Trophoblast cell (in vitro differentiated cells and primary cell): ENCODE measurements at regions not wholly inside any gene's neighbourhood (a gene's known extent, or its start where the extent isn't known, plus 50 kb on each side); places are given as distances from the start of the nearest gene placed in this dataset.

ENCODE experiments used
- DNase-seq, 2 donors: peaks; one replicate each; pipeline ENCODE4 v3.0.0-alpha.2; 2016
- H2AFZ ChIP-seq: 2 replicates; pipeline ENCODE4 v1.6.1; 2013; ENCODE audit warnings: low read length, moderate library complexity, mild to moderate bottlenecking; ENCODE audit not compliant: insufficient read depth, poor library complexity
- H2AK5ac ChIP-seq: 2 replicates; pipeline ENCODE4 v1.6.1; 2013; ENCODE audit warnings: mild to moderate bottlenecking, low read length
- H2BK120ac ChIP-seq: 2 replicates; pipeline ENCODE4 v1.6.1; 2013; ENCODE audit warnings: low read length, mild to moderate bottlenecking, moderate library complexity; ENCODE audit not compliant: insufficient read depth, poor library complexity
- H2BK12ac ChIP-seq: 2 replicates; pipeline ENCODE4 v1.6.1; 2013; ENCODE audit warnings: mild to moderate bottlenecking, low read length, moderate library complexity
- H2BK5ac ChIP-seq: 2 replicates; pipeline ENCODE4 v1.6.1; 2013; ENCODE audit warnings: low read length, low read depth, moderate library complexity, mild to moderate bottlenecking; ENCODE audit not compliant: poor library complexity
- H3K14ac ChIP-seq: 2 replicates; pipeline ENCODE4 v1.6.1; 2013; ENCODE audit warnings: mild to moderate bottlenecking, low read length
- H3K18ac ChIP-seq: 2 replicates; pipeline ENCODE4 v1.6.1; 2013; ENCODE audit warnings: mild to moderate bottlenecking, low read length
- H3K23ac ChIP-seq: 2 replicates; pipeline ENCODE4 v1.6.1; 2013; ENCODE audit warnings: low read length
- H3K27ac ChIP-seq: 2 replicates; pipeline ENCODE4 v1.5.1; 2013; ENCODE audit warnings: low read depth, mild to moderate bottlenecking, inconsistent platforms, low read length, moderate library complexity
- H3K27me3 ChIP-seq: 2 replicates; pipeline ENCODE4 v1.6.1; 2013; ENCODE audit warnings: inconsistent platforms, mild to moderate bottlenecking, low read length, moderate library complexity; ENCODE audit not compliant: insufficient read depth
- H3K36me3 ChIP-seq, 2 experiments: 1 replicate in 1 of 2; 2 replicates in 1 of 2; pipeline ENCODE4 v1.6.1; 2013; ENCODE audit warnings: low read length in 2 of 2, mild to moderate bottlenecking in 2 of 2, moderate library complexity in 1 of 2; ENCODE audit not compliant: insufficient read depth in 2 of 2, control insufficient read depth in 1 of 2
- H3K4ac ChIP-seq: 2 replicates; pipeline ENCODE4 v1.6.1; 2013; ENCODE audit warnings: low read depth, mild to moderate bottlenecking, low read length, moderate library complexity
- H3K4me1 ChIP-seq, 2 experiments: 1 replicate in 1 of 2; 2 replicates in 1 of 2; pipeline ENCODE4 v1.6.1; 2013; ENCODE audit warnings: low read length in 2 of 2, mild to moderate bottlenecking in 2 of 2, moderate library complexity in 1 of 2; ENCODE audit not compliant: insufficient read depth in 2 of 2, control insufficient read depth in 1 of 2
- H3K4me2 ChIP-seq: 2 replicates; pipeline ENCODE4 v1.6.1; 2013; ENCODE audit warnings: inconsistent platforms, mild to moderate bottlenecking, low read length, moderate library complexity
- H3K4me3 ChIP-seq: 2 replicates; pipeline ENCODE4 v1.5.1; 2013; ENCODE audit warnings: mild to moderate bottlenecking, low read depth, low read length, inconsistent platforms
- H3K79me1 ChIP-seq: one replicate; pipeline ENCODE4 v1.6.1; 2013; ENCODE audit warnings: low read length
- H3K79me2 ChIP-seq: 2 replicates; pipeline ENCODE4 v1.6.1; 2013; ENCODE audit warnings: low read length, mild to moderate bottlenecking; ENCODE audit not compliant: control insufficient read depth, insufficient read depth, poor library complexity
- H3K9ac ChIP-seq: 2 replicates; pipeline ENCODE4 v1.6.1; 2013; ENCODE audit warnings: mild to moderate bottlenecking, low read length
- H3K9me3 ChIP-seq: 2 replicates; pipeline ENCODE4 v1.6.1; 2013; ENCODE audit warnings: low read depth, mild to moderate bottlenecking, control low read depth, inconsistent platforms, low read length; ENCODE audit not compliant: insufficient read depth
- H4K12ac ChIP-seq: 2 replicates; pipeline ENCODE4 v1.6.1; 2013; ENCODE audit warnings: low read depth, mild to moderate bottlenecking, low read length, moderate library complexity
- H4K8ac ChIP-seq: 2 replicates; pipeline ENCODE4 v1.6.1; 2013; ENCODE audit warnings: low read depth, mild to moderate bottlenecking, low read length, moderate library complexity
- H4K91ac ChIP-seq: one replicate; pipeline ENCODE4 v1.6.1; 2013; ENCODE audit warnings: low read depth, mild to moderate bottlenecking, low read length, moderate library complexity
- WGBS: extraction: QIAGEN DNeasy Blood & Tissue Kit; methylation state at CpG from one replicate; pipeline ENCODE4 v1.1.7; 2013; ENCODE audit warnings: missing lambda C conversion rate; ENCODE audit not compliant: insufficient read length, insufficient coverage; ENCODE audit errors: extremely low coverage; 5-methylcytosine and 5-hydroxymethylcytosine counted together

DNA sequence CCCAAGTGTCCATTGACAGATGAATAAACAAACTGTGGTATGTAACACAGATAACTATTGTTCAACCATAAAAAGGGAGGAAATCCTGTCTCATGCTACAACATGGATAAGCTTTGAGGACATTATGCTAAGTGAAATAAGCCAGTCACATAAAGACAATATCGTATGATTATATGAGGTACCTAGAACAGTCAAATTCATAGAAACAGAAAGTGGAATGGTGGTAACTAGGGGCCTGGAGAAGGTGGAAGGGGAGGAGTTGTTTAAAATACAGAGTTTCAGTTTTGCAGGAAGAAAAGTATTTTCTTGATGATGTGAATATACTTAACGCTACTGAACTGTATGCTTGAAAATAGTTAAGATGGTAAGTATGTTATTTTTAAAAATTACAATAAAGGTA lies 304.6 kb upstream of the CXCR4 start:
- no peaks in the 10 kb centered on the region for H3K79me2 ChIP-seq
- H2BK120ac ChIP-seq, result no peak overlapping the region
- no peak overlapping the region for H3K4me3 ChIP-seq
- no peak overlapping the region for H3K23ac ChIP-seq
- no peak overlapping the region for H3K27ac ChIP-seq
- no peak overlapping the region for H3K4me2 ChIP-seq
- no peak overlapping the region for H2AK5ac ChIP-seq
- H3K27me3 ChIP-seq, result no peaks in the 10 kb centered on the region
- no peaks in the 10 kb centered on the region for H3K4me1 ChIP-seq
- no peak overlapping the region for H3K9ac ChIP-seq
- H3K79me1 ChIP-seq, result no peaks in the 10 kb centered on the region
- H4K12ac ChIP-seq, result no peak overlapping the region
- peaks cover 3% of the 10 kb centered on the region for H3K9me3 ChIP-seq
- H4K91ac ChIP-seq, result no peak overlapping the region
- H2BK5ac ChIP-seq, result no peak overlapping the region
- no peak overlapping the region for H2BK12ac ChIP-seq
- no peak overlapping the region for H2AFZ ChIP-seq
- no peak overlapping the region for H3K14ac ChIP-seq
- no CpG with 5 or more reads among the region's 2 CpGs for WGBS
- DNase-seq, result no peak
- no peak overlapping the region for H3K18ac ChIP-seq
- H4K8ac ChIP-seq, result no peak overlapping the region
- H3K36me3 ChIP-seq, result no peaks in the 10 kb centered on the region
- H3K4ac ChIP-seq, result no peak overlapping the region

DNA sequence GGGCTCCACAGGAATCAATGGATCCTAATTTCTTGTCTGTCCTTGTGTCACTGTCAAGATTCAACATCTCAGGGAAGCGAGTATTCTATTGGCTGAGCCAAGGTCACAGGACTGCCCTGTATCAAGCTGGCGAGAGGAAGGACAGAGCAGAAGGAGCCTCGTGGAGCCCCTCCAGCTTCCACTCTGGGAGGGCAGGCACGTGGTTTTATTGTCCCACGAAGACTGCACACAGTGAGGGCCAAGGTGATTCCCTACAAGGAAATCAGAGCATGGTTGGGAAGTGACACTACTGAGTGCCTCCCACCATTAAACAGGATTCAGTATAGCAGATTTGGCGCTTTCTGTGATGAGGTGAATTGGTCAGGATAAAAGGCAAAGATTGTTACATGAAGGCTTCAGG lies 302.4 kb upstream of the CXCR4 start:
- no peak for DNase-seq
- Histone ChIP-seq H3K4me2 (no peak overlapping the region), H3K23ac (no peak overlapping the region), H2BK120ac (no peak overlapping the region), H3K9me3 (peaks cover 3% of the 10 kb centered on the region), H3K27me3 (no peaks in the 10 kb centered on the region), H2AFZ (no peak overlapping the region), H3K79me1 (no peaks in the 10 kb centered on the region), H3K4me1 (no peaks in the 10 kb centered on the region), H3K9ac (no peak overlapping the region), H3K4me3 (no peak overlapping the region), H3K4ac (no peak overlapping the region), H4K91ac (no peak overlapping the region), H3K18ac (no peak overlapping the region), H2BK5ac (no peak overlapping the region), H3K27ac (no peak overlapping the region), H2BK12ac (no peak overlapping the region), H3K79me2 (no peaks in the 10 kb centered on the region), H4K12ac (no peak overlapping the region), H3K36me3 (no peaks in the 10 kb centered on the region), H4K8ac (no peak overlapping the region), H3K14ac (no peak overlapping the region), H2AK5ac (no peak overlapping the region)
- no CpG with 5 or more reads among the region's 6 CpGs for WGBS

DNA sequence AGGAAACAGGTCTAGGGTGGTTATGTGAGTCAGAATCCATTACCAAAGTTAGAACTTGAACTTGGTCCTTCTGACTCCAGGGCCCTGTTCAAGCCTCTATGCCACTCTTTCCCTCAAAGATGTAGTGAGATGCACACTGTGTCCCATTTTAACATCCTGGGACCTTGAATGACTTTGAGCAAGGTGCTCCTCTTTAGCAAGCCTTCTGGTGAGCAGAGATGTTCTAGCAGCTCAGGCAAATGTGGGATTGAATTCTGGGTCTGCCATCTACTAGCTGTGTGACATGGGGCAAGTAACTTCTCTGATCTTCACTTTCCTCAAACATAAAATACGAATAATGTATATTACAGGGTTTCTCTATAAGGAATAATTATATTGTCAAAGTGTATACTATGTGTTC lies 294.0 kb upstream of the CXCR4 start:
- no peaks in the 10 kb centered on the region for H3K79me1 ChIP-seq
- H3K9me3 ChIP-seq, result no peaks in the 10 kb centered on the region
- H4K8ac ChIP-seq, result no peak overlapping the region
- no peaks in the 10 kb centered on the region for H3K27me3 ChIP-seq
- no peak overlapping the region for H4K12ac ChIP-seq
- H2BK5ac ChIP-seq, result no peak overlapping the region
- H2BK12ac ChIP-seq, result no peak overlapping the region
- H2BK120ac ChIP-seq, result no peak overlapping the region
- H3K4ac ChIP-seq, result no peak overlapping the region
- no peak overlapping the region for H4K91ac ChIP-seq
- no peaks in the 10 kb centered on the region for H3K36me3 ChIP-seq
- no peak overlapping the region for H3K14ac ChIP-seq
- no peak overlapping the region for H2AFZ ChIP-seq
- no peak overlapping the region for H3K18ac ChIP-seq
- H3K4me1 ChIP-seq, result no peaks in the 10 kb centered on the region
- no peak overlapping the region for H3K4me3 ChIP-seq
- H3K79me2 ChIP-seq, result no peaks in the 10 kb centered on the region
- DNase-seq, result no peak
- H3K27ac ChIP-seq, result no peak overlapping the region
- WGBS, result no CpG with 5 or more reads among the region's 1 CpG
- no peak overlapping the region for H3K9ac ChIP-seq
- H2AK5ac ChIP-seq, result no peak overlapping the region
- no peak overlapping the region for H3K23ac ChIP-seq
- no peak overlapping the region for H3K4me2 ChIP-seq

DNA sequence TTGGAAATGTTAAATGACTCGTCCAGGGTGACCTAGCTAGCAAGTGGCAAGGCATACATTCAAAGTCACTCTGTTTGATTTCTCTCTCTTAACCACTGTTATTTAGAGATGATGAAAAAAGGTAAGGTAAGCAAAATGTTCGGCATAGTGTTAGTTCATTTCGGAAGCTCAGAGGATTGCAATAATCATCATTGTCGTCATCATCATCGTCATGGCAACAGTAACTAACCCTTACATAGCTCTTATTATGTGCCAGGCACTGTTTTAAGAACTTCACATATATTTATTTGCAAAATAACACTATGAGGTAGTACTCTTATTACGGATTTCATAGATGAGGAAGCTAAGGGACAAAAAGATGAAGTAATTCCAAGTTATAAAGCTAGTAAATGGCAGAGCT lies 292.7 kb upstream of the CXCR4 start:
- H2AK5ac ChIP-seq, result no peak overlapping the region
- no peak overlapping the region for H3K23ac ChIP-seq
- H3K79me2 ChIP-seq, result no peaks in the 10 kb centered on the region
- no peaks in the 10 kb centered on the region for H3K27me3 ChIP-seq
- no peaks in the 10 kb centered on the region for H3K9me3 ChIP-seq
- no peak overlapping the region for H3K4ac ChIP-seq
- H3K9ac ChIP-seq, result no peak overlapping the region
- H3K79me1 ChIP-seq, result no peaks in the 10 kb centered on the region
- no peaks in the 10 kb centered on the region for H3K4me1 ChIP-seq
- no CpG with 5 or more reads among the region's 6 CpGs for WGBS
- no peak overlapping the region for H3K18ac ChIP-seq
- no peak overlapping the region for H3K4me3 ChIP-seq
- H2BK120ac ChIP-seq, result no peak overlapping the region
- H3K4me2 ChIP-seq, result no peak overlapping the region
- no peak overlapping the region for H4K8ac ChIP-seq
- H3K14ac ChIP-seq, result no peak overlapping the region
- no peak overlapping the region for H2BK5ac ChIP-seq
- no peak overlapping the region for H2BK12ac ChIP-seq
- no peak overlapping the region for H3K27ac ChIP-seq
- H4K91ac ChIP-seq, result no peak overlapping the region
- H4K12ac ChIP-seq, result no peak overlapping the region
- H2AFZ ChIP-seq, result no peak overlapping the region
- no peaks in the 10 kb centered on the region for H3K36me3 ChIP-seq
- no peak for DNase-seq
